ENCODE measurements at regions not wholly inside any gene's neighbourhood (a gene's known extent, or its start where the extent isn't known, plus 50 kb on each side); places are given as distances from the start of the nearest gene placed in this dataset.
A peak's percentile ranks its signal among the peaks of the same experiment; 100 is the strongest.
"Not testable (repeated sequence)": the region's sequence is repeated elsewhere in the genome, so short reads cannot be mapped to it uniquely, and the experiment has no call there.

DNA sequence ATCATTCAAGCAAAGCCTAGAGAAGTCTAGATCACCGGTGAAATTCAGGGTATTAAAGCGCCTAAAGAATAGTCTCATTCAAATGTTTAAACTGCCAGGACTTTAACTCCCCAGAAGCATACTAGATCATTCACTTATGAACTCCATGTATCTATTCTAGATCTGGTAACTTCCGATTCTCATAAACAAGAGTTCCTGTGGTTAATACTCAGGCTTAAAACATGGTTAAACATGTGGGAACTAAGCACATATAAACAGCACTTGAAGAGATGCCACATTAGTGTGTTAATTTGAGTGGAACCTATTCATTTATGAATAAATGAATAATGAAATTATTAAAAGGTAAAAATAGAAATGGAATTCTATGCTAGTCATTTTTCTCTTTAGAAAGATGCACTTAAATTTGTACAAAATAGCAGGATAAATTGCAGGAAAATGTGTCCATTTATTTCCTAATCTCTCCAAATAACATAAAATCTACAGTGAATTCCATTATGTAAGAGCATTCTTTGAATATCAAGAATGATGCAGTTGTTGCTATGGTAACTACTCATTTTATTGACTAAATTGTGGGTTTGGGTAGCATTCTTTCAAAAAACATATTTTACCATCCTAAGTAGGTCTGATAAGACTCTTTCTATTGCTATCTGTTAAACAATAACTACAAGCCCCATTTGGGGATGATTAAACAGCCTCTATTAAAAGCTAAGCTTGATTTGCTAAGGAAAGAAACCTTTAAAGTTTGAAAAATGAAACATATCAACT, 147.6 kb upstream of the TMEM168 start:
- DNase-seq (ENCODE audit: low read depth in 2 of 2) = peak in 1 of 2 experiments; percentile 11

DNA sequence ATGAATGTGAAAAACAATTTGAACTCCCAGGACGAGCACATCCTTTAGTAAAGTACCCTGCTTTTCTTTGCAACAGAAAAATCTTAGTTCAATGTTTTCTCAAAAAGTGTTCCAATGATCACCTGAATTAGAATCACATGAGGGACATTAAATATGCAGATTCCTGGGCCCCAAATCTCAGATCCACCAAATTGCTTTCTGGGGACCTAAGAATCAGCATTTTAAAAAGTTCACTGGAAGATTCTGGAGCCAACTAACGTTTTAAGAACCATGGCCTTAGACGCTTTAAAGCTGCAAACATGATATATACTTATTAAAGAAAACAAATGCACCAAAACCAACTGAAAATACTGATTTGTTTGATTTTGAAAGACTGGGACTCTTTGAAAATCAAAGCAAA, 143.4 kb upstream of the TMEM168 start:
- no peak for DNase-seq (ENCODE audit: low read depth in 2 of 2)

DNA sequence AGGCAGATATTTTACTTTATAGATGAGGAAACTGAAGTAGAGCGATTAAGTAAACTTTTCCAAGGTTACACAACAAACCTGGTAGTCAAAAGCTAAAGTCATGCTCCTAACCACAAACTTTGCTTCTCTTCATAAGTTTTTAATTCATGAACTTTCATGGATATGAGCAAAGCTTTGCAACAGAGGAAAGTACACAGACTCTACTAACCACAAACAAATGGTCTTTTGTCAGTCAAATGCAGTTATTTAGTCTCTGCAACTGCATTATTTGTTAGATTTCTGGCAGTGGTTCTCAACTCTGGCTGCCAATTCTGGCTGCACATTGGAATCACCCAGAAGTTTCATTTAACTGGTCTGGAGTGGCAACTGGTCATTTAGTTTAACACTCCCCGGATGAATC, 140.6 kb upstream of the TMEM168 start:
- DNase-seq (ENCODE audit: low read depth in 2 of 2) = peak; percentile 54 to 68

DNA sequence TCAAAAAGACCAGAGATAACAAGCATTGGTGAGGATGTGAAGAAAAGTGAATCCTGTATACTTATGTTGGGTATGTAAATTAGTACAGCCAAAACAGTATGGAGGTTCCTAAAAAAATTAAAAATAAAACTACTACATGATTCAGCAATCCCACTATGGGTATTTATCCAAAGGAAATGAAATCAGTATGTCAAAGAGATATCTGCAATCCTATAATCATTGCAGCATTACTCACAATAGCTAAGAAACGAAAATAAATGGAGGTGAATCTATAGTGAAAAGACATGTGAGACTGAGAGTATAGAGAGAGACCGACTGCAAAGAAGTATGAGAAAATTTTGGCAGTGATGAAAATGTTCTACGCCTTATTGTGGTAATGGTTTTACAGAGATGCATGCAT, 139.2 kb upstream of the TMEM168 start:
- peak in 1 of 2 experiments; percentile 5 for DNase-seq (ENCODE audit: low read depth in 2 of 2)

DNA sequence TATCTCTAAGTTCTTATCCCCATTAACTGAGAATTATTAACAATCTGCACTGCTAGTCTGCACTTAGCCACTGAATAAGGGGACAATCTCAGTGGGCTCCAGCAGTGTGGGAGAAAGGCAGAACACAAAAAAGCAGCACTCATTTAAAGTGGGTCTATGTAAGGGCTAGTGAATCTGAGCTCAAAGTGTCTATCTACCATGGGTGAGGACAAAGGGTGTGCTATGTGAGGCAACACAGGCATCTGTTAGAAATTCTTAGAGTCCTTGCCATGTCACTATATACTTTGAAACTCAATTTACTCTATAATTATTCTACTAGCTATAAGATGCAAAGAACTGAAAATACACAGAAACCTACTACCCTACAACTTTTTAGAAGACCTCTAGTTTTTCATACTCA, 135.8 kb upstream of the TMEM168 start:
- no peak for DNase-seq (ENCODE audit: low read depth in 2 of 2)

DNA sequence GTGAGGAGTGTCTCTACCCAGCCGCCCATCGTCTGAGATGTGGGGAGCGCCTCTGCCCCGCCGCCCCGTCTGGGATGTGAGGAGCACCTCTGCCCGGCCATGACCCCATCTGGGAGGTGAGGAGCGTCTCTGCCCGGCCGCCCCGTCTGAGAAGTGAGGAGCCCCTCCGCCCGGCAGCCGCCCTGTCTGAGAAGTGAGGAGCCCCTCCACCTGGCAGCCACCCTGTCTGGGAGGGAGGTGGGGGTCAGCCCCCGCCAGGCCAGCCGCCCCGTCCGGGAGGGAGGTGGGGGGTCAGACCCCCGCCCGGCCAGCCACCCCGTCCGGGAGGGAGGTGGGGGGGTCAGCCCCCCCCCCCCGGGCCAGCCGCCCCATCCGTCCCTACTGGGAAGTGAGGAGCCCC, 132.4 kb upstream of the TMEM168 start:
- DNase-seq (ENCODE audit: low read depth in 2 of 2) = not testable (repeated sequence)

DNA sequence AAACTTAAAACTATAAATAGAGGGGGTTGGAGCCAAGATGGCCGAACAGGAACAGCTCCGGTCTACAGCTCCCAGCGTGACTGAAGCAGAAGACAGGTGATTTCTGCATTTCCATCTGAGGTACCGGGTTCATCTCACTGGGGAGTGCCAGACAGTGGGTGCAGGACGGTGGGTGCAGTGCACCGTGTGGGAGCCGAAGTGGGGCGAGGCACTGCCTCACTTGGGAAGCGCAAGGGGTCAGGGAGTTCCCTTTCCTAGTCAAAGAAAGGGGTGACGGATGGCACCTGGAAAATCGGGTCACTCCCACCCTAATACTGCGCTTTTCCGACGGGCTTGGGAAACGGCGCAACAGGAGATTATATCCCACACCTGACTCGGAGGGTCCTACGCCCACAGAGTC, 126.2 kb upstream of the TMEM168 start:
- DNase-seq (ENCODE audit: low read depth in 2 of 2) = not testable (repeated sequence)

DNA sequence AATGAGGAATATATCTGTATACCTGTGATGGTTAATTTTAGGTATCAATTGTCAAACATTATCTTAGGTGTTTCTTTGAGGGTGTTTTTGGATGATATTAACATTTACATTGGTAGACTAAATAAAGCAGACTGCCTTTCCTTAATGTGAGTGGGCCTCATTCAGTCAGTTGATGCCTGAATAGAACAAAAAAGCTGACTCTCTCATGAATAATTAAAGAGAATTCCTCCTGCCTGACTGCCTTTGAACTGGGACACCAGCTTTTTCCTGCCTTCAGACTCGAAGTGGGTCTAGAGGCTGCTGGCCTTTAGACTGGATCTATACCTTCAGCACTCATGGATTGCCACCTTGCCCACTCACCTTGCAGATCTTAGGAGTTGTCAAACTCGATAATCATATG, 117.9 kb upstream of the TMEM168 start:
- DNase-seq (ENCODE audit: low read depth in 2 of 2) = no peak

DNA sequence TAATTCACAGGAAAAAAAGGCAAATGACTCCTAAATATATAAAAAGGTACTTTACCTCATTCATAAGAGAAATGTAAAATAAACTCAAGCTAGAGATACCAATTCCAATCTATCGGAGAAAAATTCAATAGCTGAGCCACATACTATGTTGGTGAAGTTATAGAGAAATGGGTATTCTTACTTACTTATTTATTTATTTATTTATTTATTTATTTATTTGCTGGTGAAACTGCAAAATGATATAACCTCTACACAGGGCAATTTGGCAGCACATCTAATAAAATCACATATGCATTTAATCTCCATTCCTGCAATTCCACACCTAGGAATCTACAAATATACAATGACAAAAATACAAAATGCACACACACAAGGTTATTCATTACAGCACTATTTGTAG, 117.5 kb upstream of the TMEM168 start:
- DNase-seq (ENCODE audit: low read depth in 2 of 2) = no peak

DNA sequence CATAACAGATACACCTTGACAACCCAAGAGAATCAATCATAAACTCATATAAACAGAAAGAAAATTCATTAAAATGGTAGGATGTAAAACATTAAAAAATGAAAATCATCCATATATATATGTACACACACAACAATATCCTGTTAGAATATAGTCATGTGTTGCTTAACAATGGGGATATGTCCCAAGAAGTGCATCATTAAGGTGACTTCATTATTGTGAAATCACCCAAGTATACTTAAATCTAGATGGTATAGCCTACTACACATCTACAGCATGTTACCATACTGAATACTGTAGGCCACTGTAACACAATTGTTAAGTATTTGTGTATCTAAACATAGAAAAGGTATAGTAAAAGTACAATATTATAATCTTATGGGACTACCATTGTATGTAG, 115.8 kb upstream of the TMEM168 start:
- DNase-seq (ENCODE audit: low read depth in 2 of 2) = no peak

DNA sequence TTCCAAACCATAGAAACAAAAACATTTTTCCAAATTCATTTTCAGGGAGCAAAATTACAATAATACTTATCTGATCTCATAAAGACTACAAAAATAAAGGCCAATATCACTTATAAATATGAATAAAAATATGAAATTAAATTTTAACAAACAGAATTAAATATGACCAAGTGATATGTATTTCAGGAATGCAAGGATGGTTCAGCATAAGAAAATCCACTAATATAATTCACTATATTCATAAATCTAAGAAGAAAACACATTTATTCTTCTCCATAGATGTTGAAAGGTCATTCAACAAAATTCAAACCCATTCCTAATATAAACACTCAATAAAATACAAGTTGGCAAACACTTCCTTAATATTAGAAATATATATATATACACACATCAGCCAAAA, 115.2 kb upstream of the TMEM168 start:
- no peak for DNase-seq (ENCODE audit: low read depth in 2 of 2)

DNA sequence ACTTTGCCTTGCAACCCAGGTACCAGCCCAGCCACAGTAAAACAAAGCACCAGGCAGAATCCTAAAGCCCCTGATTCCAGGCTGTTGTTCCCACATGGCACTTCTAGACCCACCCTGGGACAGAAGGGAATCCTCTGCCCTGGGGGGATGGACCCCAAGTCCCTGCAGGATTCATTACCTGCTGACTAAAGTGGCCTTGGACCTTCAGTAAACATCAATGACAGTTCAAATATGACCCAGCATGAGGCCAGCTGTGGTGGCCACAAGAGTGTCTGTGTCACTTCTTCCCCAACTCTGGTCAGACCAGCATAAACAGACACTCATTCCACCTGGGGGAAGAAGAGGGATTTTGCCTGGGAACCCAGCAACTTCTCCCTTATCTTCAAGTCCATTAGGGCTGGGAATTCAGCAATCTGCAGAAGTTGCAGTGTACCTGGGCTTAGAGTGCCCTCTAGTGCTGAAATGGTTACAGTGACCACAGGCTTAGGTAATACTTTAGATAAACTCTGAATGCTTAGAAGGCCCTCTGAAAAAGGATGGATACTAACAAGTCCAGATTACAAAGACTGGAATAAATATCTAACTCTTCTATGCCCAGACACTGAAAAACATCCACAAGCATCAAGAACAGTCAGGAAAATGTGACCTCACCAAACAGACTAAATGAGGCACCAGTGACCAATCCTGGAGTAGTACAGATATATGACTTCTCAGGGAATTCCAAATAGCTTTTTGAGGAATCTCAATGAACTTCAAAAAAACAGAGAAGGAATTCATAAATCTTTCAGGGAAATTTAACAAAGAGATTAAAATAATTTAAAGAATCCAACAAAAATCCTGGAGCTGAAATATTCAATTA, 108.5 kb upstream of the TMEM168 start:
- peak; percentile 41 to 42 for DNase-seq (ENCODE audit: low read depth in 2 of 2)

DNA sequence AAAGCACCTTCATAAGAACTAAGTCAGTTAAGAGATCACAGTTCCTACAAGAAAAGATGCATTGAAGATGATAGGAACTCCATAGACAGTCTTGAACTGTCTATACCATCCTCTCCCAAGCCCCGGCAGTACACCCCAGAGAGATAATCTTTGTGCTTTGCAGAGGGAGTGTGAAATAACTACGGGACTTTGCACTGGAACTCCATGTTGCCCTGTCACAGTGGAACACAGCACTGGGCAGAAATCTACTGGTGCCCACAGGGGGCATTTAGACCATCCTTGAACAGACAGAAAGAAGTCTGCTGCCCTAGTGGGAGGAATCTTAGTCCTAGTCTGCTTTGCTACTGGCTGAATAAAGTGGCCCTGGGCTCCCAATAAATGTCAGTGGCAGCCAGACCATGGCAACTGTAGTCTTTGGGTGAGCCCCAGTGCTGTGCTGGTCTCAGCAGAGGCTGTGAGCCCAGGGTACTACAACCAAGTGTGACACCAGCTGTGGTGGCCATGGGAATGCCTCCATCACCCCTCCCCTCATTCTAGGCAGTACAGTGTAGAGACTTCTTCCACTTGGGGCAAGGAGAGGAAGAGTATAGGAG, 107.7 kb upstream of the TMEM168 start:
- no peak for DNase-seq (ENCODE audit: low read depth in 2 of 2)

DNA sequence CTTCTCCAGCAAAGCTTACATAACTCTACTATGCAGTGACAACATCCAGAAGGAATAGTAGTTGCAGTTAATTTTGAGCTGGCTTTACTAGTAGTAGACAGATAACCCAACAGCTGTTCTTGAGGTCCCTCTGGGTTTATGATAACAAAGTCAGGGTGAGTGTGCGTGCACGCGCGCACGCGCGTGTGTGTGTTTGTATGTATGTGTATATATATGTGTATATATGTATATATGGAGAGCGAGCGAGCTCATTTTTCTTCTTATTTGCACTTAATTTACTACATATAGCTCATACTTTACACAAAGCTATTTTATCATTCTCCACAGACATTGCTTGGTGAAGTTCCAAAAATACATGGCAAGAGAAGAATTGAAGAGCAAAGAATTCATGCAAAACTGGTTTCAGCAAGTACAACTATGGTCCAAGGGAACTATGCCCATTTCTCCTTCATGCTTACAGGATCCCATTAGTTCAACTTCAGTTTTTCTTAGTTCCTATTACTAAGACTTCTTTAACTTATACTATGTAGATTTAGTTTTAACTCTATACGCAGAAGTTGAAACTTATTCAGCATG, 105.9 kb upstream of the TMEM168 start:
- no peak for DNase-seq (ENCODE audit: low read depth in 2 of 2)

DNA sequence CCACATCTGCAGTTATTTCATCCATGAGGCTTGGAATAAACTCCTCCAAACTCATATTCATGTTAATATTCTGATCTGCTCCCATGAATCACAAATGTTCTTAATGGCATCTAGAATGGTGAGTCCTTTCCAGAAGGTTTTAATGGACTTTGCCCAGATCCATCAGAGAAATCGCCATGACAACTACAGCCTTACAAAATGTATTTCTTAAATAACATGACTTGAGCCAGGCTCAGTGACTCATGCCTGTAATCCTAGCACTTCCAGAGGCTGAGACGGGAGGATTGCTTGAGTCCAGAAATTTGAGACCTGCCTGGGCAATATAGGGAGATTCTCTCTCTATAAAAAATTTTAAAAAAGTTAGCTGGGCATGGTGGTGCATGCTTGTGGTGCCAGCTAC, 102.1 kb upstream of the TMEM168 start:
- DNase-seq (ENCODE audit: low read depth in 2 of 2) = peak; percentile 11 to 20

DNA sequence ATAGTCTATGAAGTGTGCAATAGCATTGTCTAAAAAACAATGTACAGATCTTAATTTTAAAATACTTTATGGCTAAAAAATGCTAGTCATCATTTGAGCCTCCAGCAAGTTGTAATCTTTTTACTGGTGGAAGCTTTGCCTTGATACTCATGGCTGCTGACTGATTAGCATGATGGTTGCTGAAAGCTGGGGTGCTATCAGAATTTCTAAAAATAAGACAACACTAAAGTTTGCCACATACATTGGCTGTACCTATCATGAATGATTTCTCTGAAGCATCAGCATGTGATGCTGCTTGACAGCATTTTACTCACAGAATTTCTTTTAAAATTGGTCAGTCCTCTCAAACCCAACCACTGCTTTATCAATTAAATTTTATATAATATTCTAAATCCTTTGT, 101.5 kb upstream of the TMEM168 start:
- DNase-seq (ENCODE audit: low read depth in 2 of 2) = no peak

DNA sequence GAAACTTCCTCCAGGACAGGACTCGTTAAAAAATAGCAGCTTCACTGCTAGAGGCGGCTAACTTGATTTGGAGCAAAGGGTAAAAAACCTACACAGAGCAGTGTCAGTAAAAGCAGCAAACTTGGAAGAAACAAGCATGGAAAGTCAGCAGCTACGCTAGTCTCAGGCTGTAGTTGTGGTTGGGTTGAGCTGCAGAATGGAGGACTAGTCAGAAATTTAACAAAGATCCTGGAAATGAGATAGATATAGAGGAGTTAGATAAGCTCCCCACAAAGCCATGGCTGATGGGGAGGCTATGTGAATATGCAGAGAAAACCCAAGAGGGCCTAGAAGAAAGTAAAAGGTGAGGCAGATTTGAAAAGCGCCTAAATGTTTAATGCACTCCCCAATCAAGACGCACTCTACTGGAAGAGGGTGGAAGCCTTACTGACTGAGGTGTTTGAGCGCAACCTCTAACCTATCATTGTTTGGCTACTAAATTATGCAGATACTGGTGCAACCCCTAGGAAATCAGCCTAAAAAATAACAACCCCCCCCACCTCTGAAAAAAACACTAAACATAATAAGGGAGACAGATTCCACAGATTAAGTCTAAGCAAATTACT, 99.7 kb upstream of the TMEM168 start:
- no peak for DNase-seq (ENCODE audit: low read depth in 2 of 2)

DNA sequence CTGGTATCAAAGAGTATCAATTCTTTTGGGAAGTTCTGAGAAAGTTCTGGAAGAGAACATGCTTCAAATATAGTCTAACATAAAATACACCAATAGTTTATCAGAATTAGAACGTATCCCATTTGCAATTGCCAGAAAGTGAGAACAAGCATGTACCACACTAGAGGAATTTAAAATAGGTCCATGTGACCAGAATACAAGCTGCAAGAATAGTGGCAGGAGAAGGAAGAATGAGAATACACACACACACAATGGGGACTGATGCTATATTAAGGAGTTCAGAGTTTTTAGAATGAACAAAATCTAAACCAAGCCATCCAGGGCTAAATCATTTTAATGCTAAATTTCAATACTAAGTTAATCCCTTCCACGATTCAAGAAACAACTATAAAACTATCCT, 99.1 kb upstream of the TMEM168 start:
- no peak for DNase-seq (ENCODE audit: low read depth in 2 of 2)

DNA sequence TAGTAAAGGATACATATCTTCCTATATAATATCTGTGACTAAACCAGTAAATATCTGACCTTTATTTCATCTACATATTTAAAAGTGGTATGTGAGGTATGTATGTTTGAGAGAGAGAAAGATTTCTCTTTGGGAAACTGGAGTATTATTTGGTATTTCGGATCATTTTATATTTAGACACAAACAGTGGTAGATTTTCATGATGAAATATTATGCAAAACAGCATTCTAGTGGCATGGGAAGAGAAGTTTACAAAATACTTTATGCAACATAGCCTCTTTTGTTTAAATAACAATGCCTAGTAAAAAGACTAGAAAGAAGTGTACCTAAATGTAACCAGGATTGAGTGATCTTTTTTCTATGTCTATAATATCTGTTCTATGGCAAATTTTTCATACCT, 98.6 kb upstream of the TMEM168 start:
- DNase-seq (ENCODE audit: low read depth in 2 of 2) = no peak

DNA sequence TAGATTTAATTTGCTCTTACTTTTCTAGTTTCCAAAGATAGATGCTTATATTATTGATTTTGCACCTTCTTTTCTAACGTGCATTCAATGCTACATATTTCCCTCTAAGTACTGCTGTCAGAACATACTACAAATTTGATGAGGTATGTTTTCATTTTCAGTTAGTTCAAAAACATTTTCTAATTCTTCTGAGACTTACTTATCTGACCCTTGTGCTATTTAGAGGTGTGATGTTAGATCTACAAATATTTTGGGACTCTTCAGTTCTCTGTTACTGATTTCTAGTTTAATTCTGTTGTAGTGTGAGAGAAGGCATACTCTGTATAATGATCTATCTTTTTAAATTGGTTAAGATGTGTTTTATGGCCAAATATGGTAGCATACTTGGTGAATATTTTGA, 97.8 kb upstream of the TMEM168 start:
- DNase-seq (ENCODE audit: low read depth in 2 of 2) = no peak

DNA sequence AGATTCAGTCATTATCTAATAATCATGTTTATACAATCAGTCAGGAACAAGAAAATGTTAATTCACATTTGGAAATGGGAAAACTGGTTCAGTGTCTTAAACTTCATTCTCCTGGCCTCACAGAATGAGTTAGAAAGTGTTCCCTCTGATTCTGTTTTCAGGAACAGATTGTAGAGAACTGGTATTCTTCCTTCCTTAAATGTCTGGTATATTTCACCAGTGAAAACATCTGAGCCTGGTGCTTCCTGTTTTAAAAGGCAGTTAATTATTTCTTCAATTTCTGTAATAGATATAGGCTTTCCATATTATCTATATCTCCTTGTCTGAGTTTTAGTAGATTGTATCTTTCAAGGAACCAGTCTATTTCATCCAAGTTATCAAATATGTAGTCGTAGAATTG, 97.1 kb upstream of the TMEM168 start:
- DNase-seq (ENCODE audit: low read depth in 2 of 2) = no peak

DNA sequence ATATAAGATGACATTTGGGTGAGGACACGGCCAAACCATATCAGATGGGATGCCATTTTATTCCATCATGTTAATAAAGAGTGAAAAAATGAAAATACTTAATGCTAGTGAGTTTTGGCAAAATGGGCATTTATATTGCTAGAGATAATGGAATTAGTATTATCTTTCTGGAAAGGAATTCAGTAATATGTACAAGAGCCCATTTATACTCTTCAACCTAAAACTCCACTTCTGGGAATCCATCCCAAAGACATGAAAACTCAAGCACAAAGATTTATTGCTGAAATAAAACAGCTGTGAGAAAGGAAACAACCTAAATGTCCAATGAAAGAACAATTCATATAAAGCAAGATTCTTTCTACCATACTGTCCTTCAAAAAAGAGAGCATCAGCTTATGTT, 96.0 kb upstream of the TMEM168 start:
- no peak for DNase-seq (ENCODE audit: low read depth in 2 of 2)
